RKO (cell line): ENCODE measurements at regions not wholly inside any gene's neighbourhood (a gene's known extent, or its start where the extent isn't known, plus 50 kb on each side); places are given as distances from the start of the nearest gene placed in this dataset.
"Not testable (repeated sequence)": the region's sequence is repeated elsewhere in the genome, so short reads cannot be mapped to it uniquely, and the experiment has no call there.

ENCODE experiments used
- DNase-seq: peaks from one replicate; pipeline ENCODE4 v3.0.0-alpha.2; 2016; ENCODE audit warnings: low spot score

DNA sequence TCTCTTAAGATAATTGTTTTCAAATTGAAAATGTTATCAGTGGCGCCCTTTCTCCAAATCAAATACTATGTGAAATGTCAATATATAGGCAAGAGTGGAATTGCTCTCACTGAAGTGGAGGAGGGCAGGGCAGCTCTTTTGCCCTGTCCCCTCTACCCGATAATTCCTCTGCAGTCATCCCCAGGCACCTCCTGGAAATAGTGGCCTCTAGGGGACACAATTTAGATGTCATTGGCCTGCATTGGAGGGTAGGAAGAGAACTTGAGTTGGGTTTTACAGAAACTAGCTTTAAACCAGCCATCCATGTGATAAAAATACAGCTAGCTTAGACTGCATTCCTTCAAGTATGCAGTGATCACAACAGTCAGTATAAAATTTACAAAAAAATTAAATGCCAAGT, 288.9 kb downstream of the EDEM1 start:
- DNase-seq: no peak

DNA sequence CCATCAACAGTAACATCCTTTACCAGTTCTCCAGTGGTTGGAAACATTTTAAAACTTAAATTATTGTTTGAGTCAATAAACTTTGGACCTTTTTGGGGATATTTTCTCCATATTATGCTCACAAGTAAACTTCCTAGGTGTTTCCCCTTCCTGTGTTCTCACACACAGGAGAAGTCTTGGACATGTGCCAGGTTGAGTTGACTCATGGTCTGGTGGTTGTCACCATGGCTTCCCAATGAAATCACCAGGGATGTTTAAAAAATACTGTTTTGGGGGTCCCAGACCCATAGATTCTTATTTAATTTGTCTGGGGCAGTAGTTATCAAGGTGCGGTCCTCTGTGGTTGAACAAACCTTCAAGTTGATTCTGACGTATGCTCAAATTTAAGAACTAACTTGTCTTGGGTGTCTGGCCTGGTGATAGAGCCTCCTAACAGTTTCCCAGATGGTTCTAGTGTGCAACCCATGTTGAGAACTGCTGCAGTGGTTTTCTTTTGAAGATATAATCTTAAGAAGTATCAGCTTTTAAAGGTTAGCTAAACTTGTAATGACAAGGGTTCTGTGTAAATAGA, 291.8 kb downstream of the EDEM1 start:
- DNase-seq: no peak

DNA sequence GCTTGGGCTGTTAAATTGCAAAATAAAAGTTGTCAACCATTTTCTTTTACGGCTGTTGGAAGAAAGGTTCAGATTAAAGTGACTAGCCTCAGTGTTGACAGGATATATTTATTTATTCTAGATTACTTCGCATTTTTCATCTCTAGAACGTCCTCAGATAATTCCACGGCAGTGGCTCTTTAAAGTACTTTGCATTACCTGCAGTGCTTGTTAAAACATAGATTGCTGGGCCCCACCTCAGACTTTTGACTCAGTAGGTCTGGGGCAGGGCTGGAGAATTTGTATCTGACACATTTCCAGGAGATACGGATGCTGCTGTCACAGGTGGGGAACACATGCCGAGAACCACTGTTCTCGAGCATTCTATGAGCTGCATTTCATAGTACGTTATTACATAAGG, 292.7 kb downstream of the EDEM1 start:
- no peak for DNase-seq

DNA sequence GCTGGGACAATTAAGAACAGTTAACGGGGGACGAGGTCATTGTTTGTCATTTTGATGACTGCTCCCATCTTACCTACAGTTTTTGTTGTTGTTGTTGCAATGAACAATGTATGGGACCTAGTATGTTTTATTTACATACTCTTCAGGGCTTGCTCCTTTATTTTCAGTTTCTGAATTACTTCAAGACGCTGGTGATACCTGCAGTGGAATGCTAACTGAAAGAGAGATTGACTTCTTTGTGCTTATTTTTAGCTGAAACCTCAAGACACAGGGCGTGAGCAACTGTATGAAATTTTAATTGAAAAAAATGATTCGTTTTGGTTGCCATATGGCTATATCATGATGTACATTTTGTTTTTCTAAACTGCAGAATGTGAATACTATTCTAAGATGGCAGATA, 297.9 kb downstream of the EDEM1 start:
- no peak for DNase-seq

DNA sequence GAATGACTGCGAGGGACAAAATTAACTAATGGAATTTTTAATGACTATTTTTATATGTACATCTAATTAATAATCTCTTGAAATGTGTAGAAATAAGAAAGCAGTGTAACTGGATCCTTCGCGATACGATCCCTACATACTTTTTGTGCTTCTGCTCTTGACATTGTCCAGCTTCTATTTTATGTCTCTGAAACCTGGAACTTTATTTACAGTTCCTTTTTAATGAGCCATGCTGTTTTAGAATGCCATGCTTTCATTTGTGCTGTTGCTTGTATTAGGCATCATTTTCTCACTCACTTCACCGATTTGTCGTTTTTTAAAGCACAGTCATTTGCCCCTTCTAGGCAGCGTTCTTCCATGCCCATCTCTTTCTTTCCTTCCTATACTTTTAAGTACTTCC, 301.3 kb downstream of the EDEM1 start:
- DNase-seq: no peak

DNA sequence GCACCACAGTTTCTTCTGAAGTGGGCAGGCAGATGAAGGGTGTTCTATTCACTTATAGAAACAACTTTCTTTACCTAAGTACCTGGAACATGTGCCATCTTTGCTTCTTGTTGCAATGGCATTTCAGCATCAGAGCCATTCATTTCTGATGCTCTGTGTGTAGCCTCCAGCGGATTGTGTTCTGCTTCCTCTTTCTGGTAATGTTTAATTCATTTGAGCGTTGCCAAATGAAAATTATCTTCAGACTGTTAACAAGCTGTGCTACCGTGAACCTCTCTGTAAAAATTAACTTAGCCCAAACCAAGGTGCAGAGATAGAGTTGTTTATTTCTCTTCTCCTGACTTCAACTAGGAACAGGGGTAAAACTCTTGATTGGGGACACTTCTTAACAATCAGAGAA, 302.0 kb downstream of the EDEM1 start:
- DNase-seq: no peak

DNA sequence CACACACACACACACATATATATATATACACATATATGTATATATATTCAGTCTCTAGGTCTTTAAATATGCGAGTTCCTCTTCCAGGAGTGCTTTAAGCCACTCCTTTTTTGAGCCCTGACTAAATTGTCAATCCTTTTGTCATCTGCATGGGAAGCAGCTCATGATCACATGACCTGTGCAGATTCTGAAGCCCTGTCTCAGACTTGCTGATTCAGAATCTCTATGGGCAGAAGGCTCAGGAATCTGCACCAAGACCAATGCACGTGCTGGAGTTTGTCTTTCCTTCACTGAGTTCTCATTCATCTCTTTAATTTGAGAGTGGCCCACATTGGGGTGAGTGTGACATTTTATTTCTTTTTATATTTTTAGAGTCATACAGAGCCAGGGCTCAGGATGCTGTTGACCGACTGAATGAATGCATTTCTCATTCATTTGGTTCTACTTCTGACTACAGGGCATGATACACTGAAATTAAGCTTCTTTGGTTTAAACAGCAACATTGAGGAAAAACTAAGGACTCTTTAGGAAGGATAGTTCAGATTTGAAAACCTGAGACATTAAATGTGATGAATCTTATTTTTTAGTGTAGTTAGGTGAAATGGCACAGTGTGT, 307.5 kb downstream of the EDEM1 start:
- peak; percentile 49 for DNase-seq

DNA sequence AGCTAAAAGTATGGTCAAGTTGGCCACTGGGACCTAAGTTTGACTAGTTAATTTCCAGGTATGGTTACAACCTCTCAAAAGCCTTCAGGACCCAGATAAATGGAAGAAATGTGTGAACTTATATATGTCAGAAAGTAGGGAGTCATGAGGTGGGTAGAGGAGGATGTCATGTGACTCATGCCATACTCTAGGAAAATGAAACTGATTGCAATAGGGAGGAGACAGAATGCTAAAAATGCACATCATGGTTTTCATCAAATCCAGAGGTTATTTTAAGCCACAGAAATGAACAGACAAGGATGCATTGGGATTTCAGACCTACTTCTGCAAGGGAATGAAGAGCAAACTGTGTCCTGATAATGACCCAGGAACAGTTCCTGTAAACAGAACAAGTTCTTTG, 310.0 kb downstream of the EDEM1 start:
- no peak for DNase-seq

DNA sequence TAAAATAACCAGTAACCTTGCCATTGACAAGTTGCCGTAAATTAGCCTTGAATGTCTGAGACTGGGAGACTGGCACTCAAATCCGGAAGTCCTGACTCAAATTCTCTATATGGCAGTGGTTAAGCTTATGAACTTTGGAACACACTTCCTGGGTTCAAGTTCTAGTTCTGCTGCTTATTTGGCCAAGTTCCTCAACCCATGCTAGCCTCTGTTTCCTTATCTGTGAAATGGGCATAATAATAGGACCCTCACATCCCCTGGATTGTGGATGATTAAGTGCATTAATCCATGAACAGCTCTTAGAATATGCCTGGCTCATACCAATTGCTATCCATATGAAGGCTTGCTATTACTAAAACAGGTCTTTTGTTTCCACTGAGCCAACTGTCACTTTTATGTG, 311.5 kb downstream of the EDEM1 start:
- no peak for DNase-seq

DNA sequence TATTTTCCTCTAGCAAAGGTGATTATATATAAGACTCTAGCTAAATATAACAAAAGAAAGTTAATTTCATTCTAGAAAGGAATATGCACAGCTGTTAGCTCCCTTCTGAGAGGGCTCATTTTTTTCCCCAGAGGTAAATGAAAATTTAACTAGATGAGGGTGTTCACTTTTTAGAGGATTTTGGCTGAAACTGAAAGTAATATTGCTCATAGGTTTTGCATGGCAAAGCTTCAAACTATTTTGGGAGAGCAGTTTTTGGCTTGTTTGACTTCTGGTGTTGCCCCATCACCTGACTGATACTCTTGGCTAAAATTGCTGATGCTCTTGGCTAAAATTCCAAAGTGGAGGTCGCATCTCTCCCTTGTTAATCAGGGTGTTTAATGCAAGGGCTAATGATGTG, 311.9 kb downstream of the EDEM1 start:
- no peak for DNase-seq

DNA sequence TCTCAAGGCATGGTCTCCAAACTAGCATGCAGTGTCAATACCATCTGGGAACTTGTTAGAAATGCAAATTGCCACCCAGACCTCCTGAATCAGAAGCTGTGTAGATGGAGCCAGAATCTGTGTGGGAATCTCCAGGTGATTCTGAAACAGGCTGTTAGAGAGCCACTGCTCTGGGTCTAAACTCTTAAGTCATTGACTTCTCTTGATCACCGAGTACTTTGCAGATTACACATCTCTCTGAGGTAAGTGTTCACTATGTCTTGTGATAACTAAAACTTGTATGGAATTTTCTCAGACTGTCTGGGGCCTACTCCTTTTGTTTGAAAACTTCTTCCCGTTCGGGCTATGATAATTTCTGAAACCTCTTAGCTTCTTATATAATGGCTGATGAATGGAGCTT, 315.6 kb downstream of the EDEM1 start:
- DNase-seq: no peak

DNA sequence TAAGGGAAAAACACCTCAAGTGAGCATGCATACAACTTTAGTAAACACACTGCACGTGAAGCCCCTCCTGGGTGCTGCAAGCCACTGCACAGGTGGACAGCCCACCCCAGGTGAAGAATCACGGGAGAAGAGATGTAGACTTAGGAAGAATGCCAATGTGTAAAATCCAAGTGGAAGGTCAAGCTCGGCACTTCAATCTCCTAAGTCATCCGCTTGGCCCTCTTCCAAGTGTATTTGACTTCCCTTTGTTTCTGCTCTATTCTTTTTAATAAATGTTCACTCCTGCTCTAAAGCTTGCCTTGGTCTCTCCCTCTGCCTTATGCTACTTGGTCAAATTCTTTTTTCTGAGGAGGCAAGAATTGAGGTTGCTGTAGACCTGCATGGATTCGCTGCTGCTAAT, 316.6 kb downstream of the EDEM1 start:
- no peak for DNase-seq

DNA sequence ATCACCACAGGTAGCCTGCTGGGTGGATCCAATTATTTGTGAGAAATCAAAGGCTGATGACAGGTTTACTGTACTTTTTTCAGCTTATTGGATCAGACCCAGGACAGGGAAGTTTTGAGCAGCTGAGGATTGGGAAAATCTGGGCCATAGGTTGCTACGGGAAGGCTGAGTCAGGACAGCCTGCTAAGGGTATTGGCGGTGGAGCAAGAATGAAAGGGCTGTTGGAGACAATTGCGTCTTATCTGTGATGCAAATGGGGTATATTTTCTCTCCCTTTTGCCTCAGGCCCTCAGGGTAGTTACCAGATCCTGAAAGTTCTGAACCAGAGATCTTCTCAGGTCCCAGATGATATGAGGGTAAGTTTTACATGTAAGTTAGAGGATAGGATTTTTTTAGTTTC, 317.7 kb downstream of the EDEM1 start:
- DNase-seq: no peak

DNA sequence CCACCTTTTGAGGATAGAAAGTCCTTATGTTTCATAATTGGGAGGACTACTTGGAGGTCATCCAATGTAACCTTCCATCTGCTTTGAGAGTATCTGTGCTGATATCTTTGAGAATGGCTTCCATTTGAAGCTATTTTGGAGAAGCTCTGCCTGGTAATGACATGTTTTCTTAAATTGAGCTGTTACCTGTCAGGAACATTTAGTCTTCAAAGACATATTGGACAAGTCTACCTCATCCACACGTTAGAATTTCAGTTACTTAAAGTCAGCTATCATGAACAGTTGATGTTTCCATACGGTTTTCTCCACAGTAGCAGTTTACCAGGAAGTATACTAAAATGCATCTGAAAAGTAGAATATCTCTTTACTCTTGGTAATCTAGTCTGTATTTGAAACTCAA, 318.5 kb downstream of the EDEM1 start:
- no peak for DNase-seq

DNA sequence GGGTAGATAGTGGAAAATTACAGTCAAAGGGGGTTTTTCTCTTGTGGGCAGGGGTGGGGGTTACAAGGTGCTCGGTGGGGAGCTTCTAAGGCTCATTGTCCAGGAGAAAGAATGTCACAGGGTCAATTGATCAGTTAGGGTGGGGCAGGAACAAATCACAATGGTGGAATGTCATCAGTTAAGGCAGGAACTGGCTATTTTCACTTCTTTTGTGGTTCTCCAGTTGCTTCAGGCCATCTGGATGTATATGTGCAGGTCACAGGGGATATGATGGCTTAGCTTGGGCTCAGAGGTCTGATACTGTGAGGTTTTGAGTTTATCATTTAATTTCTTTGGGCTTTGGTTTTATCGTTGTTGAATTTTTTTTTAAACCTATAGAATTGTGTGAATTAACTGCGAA, 321.4 kb downstream of the EDEM1 start:
- DNase-seq: not testable (repeated sequence)

DNA sequence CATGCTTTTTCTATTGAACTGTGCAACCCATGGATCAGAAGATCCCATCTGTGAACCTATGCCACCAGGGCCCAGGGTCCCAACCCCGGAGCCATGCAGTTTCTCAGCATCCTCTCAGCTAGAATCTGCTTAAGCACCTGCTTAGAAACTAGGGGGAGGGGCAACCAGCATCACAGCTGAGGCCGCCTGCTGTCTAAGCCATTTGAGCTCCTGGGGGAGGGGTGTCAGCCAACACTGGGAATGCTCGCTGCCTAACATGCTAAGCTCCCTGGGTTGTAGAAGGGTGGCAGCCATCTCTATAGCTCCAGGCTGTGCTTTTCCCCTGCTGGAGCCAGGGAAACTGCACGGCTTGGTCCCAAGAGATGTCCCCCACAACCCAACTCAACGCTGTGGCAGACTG, 322.8 kb downstream of the EDEM1 start:
- no peak for DNase-seq

DNA sequence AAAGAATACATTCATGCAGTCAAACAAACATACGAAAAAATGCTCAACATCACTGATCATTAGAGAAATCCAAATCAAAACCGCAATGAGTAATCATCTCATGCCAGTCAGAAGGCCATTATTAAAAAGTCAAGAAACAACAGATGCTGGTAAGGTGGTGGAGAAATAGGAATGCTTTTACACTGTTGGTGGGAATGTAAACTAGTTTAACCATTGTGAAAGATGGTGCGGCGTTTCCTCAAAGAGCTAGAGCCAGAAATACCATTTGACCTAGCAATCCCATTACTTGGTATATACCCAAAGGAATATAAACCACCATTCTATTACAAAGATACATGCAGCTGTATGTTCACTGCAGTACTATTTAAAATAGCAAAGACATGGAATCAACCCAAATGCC, 330.4 kb downstream of the EDEM1 start:
- DNase-seq: no peak

DNA sequence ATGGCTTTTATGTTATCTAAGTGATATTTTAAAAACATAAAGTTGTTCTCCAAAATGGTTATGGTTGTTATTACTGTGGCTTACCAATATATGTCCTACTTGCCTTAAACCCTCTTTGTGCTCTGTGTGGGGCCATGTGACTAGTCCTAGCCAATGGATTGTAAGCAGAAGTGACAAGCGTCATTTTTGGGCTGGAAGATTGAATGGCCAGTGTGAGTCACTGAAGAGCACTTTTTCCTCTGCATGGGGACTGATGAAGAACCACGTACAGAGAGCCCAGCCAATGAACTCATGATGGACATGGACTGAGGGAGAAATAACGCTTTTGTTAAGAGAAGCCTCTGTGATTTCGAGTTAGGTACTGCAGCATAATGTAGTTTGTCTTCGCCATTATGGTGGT, 332.7 kb downstream of the EDEM1 start:
- peak; percentile 32 for DNase-seq

DNA sequence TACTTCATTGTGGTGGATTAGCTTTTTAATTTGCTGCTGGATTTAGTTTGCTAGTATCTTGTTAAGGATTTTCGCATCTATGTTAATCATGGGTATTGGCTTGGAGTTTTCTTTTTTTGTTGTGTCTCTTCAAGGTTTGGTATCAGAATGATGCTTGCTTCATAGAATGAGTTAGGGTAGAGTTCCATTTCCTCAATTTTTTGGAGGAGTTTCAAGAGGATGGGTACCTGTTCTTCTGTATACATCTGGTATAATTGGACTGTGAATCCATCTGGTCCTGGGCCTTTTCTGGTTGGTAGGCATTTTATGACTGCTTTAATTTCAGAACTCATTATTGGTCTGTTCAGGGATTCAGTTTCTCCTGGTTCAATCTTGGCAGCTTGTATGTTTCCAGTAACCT, 335.6 kb downstream of the EDEM1 start:
- no peak for DNase-seq

DNA sequence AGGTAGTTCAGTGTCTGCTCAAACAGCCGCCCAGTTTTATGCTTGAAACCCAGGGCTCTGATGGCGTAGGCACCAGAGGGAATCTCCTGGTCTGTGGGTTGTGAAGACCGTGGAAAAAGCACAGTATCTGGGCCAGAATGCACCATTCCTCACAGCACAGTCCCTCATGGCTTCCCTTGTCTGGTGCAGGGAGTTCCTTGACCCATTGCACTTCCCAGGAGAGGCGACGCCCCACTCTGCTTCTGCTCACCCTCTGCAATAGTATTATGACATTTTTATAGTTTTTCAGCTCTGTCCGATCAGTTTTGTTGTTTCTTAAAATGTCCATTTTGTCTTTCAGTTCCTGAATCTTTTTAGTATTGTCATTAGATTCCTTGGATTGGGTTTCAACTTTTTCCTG, 343.5 kb downstream of the EDEM1 start:
- no peak for DNase-seq

DNA sequence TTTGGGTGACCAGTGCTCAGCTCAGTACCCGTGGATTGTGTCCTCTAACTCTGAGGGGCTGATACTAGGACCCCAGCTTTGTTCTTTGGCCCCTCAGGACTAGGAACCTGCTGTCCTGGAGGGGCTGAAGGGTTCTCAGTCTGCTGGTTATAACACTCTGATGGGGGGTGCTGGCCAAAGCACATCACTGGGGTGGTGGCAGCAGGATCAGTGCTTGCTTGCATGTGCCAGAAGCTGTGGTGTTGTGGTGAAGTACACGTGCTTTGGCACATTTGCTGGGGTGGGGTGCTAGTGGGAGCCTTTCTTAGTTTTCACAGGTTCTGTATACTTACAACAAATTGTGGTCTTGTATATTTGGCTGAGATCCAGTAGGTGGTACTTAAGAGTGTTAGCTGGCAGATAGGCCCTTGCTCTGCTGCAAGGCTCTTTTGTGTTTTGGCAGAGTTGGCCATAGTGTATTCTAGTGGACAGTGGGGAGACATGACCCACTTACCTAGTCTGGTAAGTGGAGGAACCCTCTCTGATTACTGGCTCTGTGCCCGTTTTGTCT, 344.3 kb downstream of the EDEM1 start:
- no peak for DNase-seq

DNA sequence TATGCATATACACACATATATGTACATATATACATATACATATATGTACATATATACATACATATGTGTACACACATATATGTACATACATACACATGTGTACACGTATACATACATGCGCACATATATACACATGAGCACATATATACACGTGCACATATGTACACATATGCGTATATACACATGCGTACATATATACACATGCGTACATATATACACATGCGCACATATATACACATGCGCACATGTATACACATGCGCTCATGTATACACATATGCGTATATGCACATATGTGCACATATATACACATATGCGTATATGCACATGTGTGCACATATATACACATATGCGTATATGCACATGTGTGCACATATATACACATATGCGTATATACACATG, 353.0 kb downstream of the EDEM1 start:
- no peak for DNase-seq

DNA sequence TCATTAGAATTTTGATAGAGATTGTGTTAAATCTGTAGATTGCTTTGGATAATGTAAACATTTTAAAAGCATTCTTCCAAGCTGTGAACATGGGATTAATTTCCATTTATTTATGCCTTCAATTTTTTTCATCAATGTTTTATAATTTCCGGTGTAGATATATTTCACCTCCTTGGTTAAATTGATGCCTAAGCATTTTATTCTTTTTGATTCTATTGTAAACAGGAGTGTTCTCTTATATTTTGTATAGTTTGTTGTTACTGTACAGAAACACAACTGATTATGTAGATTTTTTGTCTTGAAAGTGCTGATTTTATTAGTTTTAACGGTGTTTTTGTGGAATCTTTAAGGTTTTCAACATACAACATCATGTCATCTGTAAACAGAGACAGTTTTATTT, 355.0 kb downstream of the EDEM1 start:
- no peak for DNase-seq

DNA sequence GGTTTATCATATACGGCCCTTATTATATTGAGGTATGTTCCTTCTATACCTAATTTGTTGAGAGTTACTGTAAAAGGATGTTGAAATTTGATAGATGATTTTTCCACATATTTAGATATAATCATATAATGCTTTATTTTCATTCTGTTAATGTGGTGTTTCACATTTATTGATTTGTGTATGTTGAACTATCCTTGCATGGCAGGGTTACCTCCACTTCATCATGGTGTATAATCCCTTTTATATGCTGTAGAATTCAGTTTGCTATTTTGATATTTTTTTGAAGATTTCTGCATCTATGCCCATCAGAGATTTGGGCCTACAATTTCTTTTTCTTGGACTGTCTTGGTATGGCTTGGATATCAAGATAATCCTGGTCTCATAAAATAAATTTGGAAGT, 355.5 kb downstream of the EDEM1 start:
- no peak for DNase-seq
